ENCODE measurements at regions not wholly inside any gene's neighbourhood (a gene's known extent, or its start where the extent isn't known, plus 50 kb on each side); places are given as distances from the start of the nearest gene placed in this dataset.

- TF ChIP-seq CTCF (IDR thresholded peaks at IDR 0.05) (no peak), ATF3 (CRISPR knock-in tag; conservative IDR thresholded peaks at IDR 0.05) (no peak), ZBTB21 (CRISPR knock-in tag; IDR thresholded peaks at IDR 0.05; ENCODE audit: borderline replicate concordance) (no peak), AR (CRISPR knock-in tag; IDR thresholded peaks at IDR 0.05) (no peak)
- TF ChIP-seq, protein P1, sequence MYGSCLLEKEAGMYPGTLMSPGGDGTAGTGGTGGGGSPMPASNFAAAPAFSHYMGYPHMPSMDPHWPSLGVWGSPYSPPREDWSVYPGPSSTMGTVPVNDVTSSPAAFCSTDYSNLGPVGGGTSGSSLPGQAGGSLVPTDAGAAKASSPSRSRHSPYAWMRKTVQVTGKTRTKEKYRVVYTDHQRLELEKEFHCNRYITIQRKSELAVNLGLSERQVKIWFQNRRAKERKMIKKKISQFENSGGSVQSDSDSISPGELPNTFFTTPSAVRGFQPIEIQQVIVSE (CRISPR knock-in tag; IDR thresholded peaks at IDR 0.05; ENCODE audit: borderline replicate concordance) = no peak
- TF ChIP-seq, protein P2, sequence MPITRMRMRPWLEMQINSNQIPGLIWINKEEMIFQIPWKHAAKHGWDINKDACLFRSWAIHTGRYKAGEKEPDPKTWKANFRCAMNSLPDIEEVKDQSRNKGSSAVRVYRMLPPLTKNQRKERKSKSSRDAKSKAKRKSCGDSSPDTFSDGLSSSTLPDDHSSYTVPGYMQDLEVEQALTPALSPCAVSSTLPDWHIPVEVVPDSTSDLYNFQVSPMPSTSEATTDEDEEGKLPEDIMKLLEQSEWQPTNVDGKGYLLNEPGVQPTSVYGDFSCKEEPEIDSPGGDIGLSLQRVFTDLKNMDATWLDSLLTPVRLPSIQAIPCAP (CRISPR knock-in tag; IDR thresholded peaks at IDR 0.05) = no peak
Measured at GRCh38 chr3:805326-805725, 287.5 kb upstream of the CNTN6 start.

Measured in WTC11 (cell line).